Nephron progenitor cell (in vitro differentiated cells): ENCODE measurements at regions not wholly inside any gene's neighbourhood (a gene's known extent, or its start where the extent isn't known, plus 50 kb on each side); places are given as distances from the start of the nearest gene placed in this dataset.

Source experiments
- DNase-seq: peaks from one replicate; pipeline ENCODE4 v3.0.0; 2021
- H3K27ac Mint-ChIP-seq: 2 replicates; pipeline ENCODE4 v1.8.0; 2021; ENCODE audit warnings: mild to moderate bottlenecking, moderate library complexity, mixed read lengths
- H3K27me3 Mint-ChIP-seq: 2 replicates; pipeline ENCODE4 v1.8.0; 2021; ENCODE audit warnings: mild to moderate bottlenecking, low read depth, mixed read lengths; ENCODE audit not compliant: poor library complexity
- H3K36me3 Mint-ChIP-seq: 2 replicates; pipeline ENCODE4 v1.8.0; 2021; ENCODE audit warnings: low read depth, mixed read lengths
- H3K4me1 Mint-ChIP-seq: 2 replicates; pipeline ENCODE4 v1.8.0; 2021; ENCODE audit warnings: mixed read lengths
- H3K4me3 Mint-ChIP-seq: 2 replicates; pipeline ENCODE4 v1.8.0; 2021; ENCODE audit warnings: mild to moderate bottlenecking, moderate library complexity, mixed read lengths
- H3K9me3 Mint-ChIP-seq: 2 replicates; pipeline ENCODE4 v1.8.0; 2021; ENCODE audit warnings: mild to moderate bottlenecking, moderate library complexity, mixed read lengths
- CTCF ChIP-seq: fragments of 200-600 bp; sonication (generic); IDR thresholded peaks from 2 replicates; pipeline ENCODE4 v1.5.0; 2021; ENCODE audit warnings: antibody characterized with exemption

- H3K4me3 Mint-ChIP-seq: no peak overlapping the region
- H3K27me3 Mint-ChIP-seq: no peaks in the 10 kb centered on the region
- no peaks in the 10 kb centered on the region for H3K36me3 Mint-ChIP-seq
- no peak for DNase-seq
- no peak for TF ChIP-seq CTCF
- no peak overlapping the region for H3K27ac Mint-ChIP-seq
- H3K4me1 Mint-ChIP-seq: no peaks in the 10 kb centered on the region
- peaks cover 11% of the 10 kb centered on the region for H3K9me3 Mint-ChIP-seq
These were observed 172.3 kb upstream of the PLPPR1 start for GRCh38 chr9:100856238-100856637.

- H3K9me3 Mint-ChIP-seq: peaks cover 10% of the 10 kb centered on the region
- no peaks in the 10 kb centered on the region for H3K27me3 Mint-ChIP-seq
- no peak overlapping the region for H3K4me3 Mint-ChIP-seq
- no peak for DNase-seq
- no peaks in the 10 kb centered on the region for H3K4me1 Mint-ChIP-seq
- H3K36me3 Mint-ChIP-seq: no peaks in the 10 kb centered on the region
- TF ChIP-seq CTCF: no peak
- H3K27ac Mint-ChIP-seq: no peak overlapping the region
These were observed 163.4 kb upstream of the PLPPR1 start for GRCh38 chr9:100865111-100865510.

DNA sequence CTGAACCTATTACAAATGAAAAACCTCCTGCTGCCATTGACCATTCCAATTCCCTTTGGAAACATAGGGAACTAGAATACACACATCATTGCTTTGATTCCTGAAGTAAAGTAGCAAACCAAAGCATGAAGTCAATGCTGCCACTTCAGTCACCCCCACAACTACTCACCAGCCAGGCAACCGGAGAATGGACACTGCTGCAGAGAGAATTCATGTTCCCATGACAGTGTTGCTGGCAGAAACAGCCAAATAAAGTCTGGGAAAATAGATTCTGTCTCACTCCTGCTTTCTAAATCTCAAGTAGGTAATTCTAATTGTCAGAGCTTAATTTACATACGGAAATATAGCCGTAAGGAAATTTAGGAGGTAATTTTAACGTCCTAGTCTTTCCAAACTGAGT is 162.9 kb upstream of the PLPPR1 start:
- no peak for DNase-seq
- Mint-ChIP-seq H3K36me3 (no peaks in the 10 kb centered on the region), H3K4me1 (no peaks in the 10 kb centered on the region)

DNA sequence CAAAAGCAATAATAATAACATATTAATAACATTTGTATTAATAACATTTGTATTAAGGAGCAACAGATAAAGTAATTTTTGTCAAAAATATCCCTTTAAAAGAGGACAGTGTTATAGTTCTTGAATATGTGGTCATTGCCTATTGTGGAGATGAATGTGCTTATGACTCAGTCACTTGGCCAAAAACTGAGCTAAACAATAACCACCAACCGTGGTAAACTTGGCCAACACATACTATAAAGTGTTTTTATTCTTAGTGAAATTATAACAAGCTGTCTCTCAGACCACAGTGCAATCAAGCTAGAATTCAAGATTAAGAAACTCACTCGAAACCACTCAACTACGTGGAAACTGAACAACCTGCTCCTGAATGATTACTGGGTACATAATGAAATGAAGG is 159.2 kb upstream of the PLPPR1 start:
- no peak overlapping the region for H3K27ac Mint-ChIP-seq
- no peaks in the 10 kb centered on the region for H3K4me1 Mint-ChIP-seq
- H3K4me3 Mint-ChIP-seq: no peak overlapping the region
- H3K27me3 Mint-ChIP-seq: no peaks in the 10 kb centered on the region
- no peak for TF ChIP-seq CTCF
- DNase-seq: no peak
- peaks cover 5% of the 10 kb centered on the region for H3K9me3 Mint-ChIP-seq
- H3K36me3 Mint-ChIP-seq: no peaks in the 10 kb centered on the region

More for the DNA sequence above, 162.9 kb upstream of the PLPPR1 start:
- no peak overlapping the region for H3K27ac Mint-ChIP-seq
- H3K27me3 Mint-ChIP-seq: no peaks in the 10 kb centered on the region
- peaks cover 9% of the 10 kb centered on the region for H3K9me3 Mint-ChIP-seq
- TF ChIP-seq CTCF: no peak
- H3K4me3 Mint-ChIP-seq: no peak overlapping the region

GRCh38 chr9:100879884-100880283 is 148.6 kb upstream of the PLPPR1 start:
- H3K4me3 Mint-ChIP-seq: no peak overlapping the region
- DNase-seq: no peak

More at GRCh38 chr9:100879884-100880283, 148.6 kb upstream of the PLPPR1 start:
- Mint-ChIP-seq H3K36me3 (no peaks in the 10 kb centered on the region), H3K9me3 (no peaks in the 10 kb centered on the region), H3K27me3 (no peaks in the 10 kb centered on the region), H3K27ac (no peak overlapping the region), H3K4me1 (peaks cover 8% of the 10 kb centered on the region)
- TF ChIP-seq CTCF: no peak
